ENCODE measurements at regions not wholly inside any gene's neighbourhood (a gene's known extent, or its start where the extent isn't known, plus 50 kb on each side); places are given as distances from the start of the nearest gene placed in this dataset.
A peak's percentile ranks its signal among the peaks of the same experiment; 100 is the strongest.

GRCh38 chr2:228731517-228731916 lies 539.6 kb downstream of the PID1 start:
- TF ChIP-seq CTCF (IDR thresholded peaks at IDR 0.05; ENCODE audit: control insufficient read depth, insufficient read depth, low read depth, low read length, missing control alignments), result no peak
- no peak overlapping the region for H3K4me3 ChIP-seq (ENCODE audit: control insufficient read depth, low read depth, low read length)
- peak; percentile 69 for DNase-seq (ENCODE audit: low read depth)

- H3K4me3 ChIP-seq (ENCODE audit: control insufficient read depth, low read depth, low read length), result no peak overlapping the region
- TF ChIP-seq CTCF (IDR thresholded peaks at IDR 0.05; ENCODE audit: control insufficient read depth, insufficient read depth, low read depth, low read length, missing control alignments), result no peak
- no peak for DNase-seq (ENCODE audit: low read depth)
Observed at GRCh38 chr2:228728961-228729360, 542.1 kb downstream of the PID1 start.

- DNase-seq (ENCODE audit: low read depth), result no peak
- H3K4me3 ChIP-seq (ENCODE audit: control insufficient read depth, low read depth, low read length), result no peak overlapping the region
- no peak for TF ChIP-seq CTCF (IDR thresholded peaks at IDR 0.05; ENCODE audit: control insufficient read depth, insufficient read depth, low read depth, low read length, missing control alignments)
Observed at GRCh38 chr2:228725031-228725430, 543.5 kb upstream of the SPHKAP start.

GRCh38 chr2:228723599-228723998 lies 542.1 kb upstream of the SPHKAP start:
- H3K4me3 ChIP-seq (ENCODE audit: control insufficient read depth, low read depth, low read length), result no peak overlapping the region
- no peak for DNase-seq (ENCODE audit: low read depth)
- no peak for TF ChIP-seq CTCF (IDR thresholded peaks at IDR 0.05; ENCODE audit: control insufficient read depth, insufficient read depth, low read depth, low read length, missing control alignments)

- DNase-seq (ENCODE audit: low read depth), result no peak
- H3K4me3 ChIP-seq (ENCODE audit: control insufficient read depth, low read depth, low read length), result no peak overlapping the region
- TF ChIP-seq CTCF (IDR thresholded peaks at IDR 0.05; ENCODE audit: control insufficient read depth, insufficient read depth, low read depth, low read length, missing control alignments), result no peak
Observed at GRCh38 chr2:228722311-228722710, 540.8 kb upstream of the SPHKAP start.

GRCh38 chr2:228720895-228721294 lies 539.4 kb upstream of the SPHKAP start:
- no peak for TF ChIP-seq CTCF (IDR thresholded peaks at IDR 0.05; ENCODE audit: control insufficient read depth, insufficient read depth, low read depth, low read length, missing control alignments)
- H3K4me3 ChIP-seq (ENCODE audit: control insufficient read depth, low read depth, low read length), result no peak overlapping the region
- DNase-seq (ENCODE audit: low read depth), result no peak

GRCh38 chr2:228709788-228710371 lies 528.4 kb upstream of the SPHKAP start:
- DNase-seq (ENCODE audit: low read depth), result peak; percentile 40
- H3K4me3 ChIP-seq (ENCODE audit: control insufficient read depth, low read depth, low read length), result no peak overlapping the region
- no peak for TF ChIP-seq CTCF (IDR thresholded peaks at IDR 0.05; ENCODE audit: control insufficient read depth, insufficient read depth, low read depth, low read length, missing control alignments)

All from AG09309 (cell line).